ENCODE measurements at regions not wholly inside any gene's neighbourhood (a gene's known extent, or its start where the extent isn't known, plus 50 kb on each side); places are given as distances from the start of the nearest gene placed in this dataset.

GRCh38 chr12:84660139-84660538 is 252.5 kb downstream of the SLC6A15 start:
- H3K4me3 ChIP-seq (ENCODE audit: low read depth, low read length) = no peak overlapping the region
- no peak for TF ChIP-seq CTCF (conservative IDR thresholded peaks at IDR 0.05; ENCODE audit: low read depth, low read length)
- DNase-seq (ENCODE audit: low read depth) = no peak

GRCh38 chr12:84658877-84659276 is 253.7 kb downstream of the SLC6A15 start:
- DNase-seq (ENCODE audit: low read depth) = no peak
- H3K4me3 ChIP-seq (ENCODE audit: low read depth, low read length) = no peak overlapping the region
- no peak for TF ChIP-seq CTCF (conservative IDR thresholded peaks at IDR 0.05; ENCODE audit: low read depth, low read length)

- H3K4me3 ChIP-seq (ENCODE audit: low read depth, low read length) = no peak overlapping the region
- no peak for DNase-seq (ENCODE audit: low read depth)
- no peak for TF ChIP-seq CTCF (conservative IDR thresholded peaks at IDR 0.05; ENCODE audit: low read depth, low read length)
Measured at GRCh38 chr12:84656705-84657104, 255.9 kb downstream of the SLC6A15 start.

GRCh38 chr12:84653482-84653881 is 259.1 kb downstream of the SLC6A15 start:
- no peak for TF ChIP-seq CTCF (conservative IDR thresholded peaks at IDR 0.05; ENCODE audit: low read depth, low read length)
- H3K4me3 ChIP-seq (ENCODE audit: low read depth, low read length) = no peak overlapping the region

GRCh38 chr12:84648425-84648824 is 264.2 kb downstream of the SLC6A15 start:
- no peak overlapping the region for H3K4me3 ChIP-seq (ENCODE audit: low read depth, low read length)
- DNase-seq (ENCODE audit: low read depth) = no peak
- TF ChIP-seq CTCF (conservative IDR thresholded peaks at IDR 0.05; ENCODE audit: low read depth, low read length) = no peak

More at GRCh38 chr12:84653482-84653881, 259.1 kb downstream of the SLC6A15 start:
- no peak for DNase-seq (ENCODE audit: low read depth)

- H3K4me3 ChIP-seq (ENCODE audit: low read depth, low read length) = no peak overlapping the region
- DNase-seq (ENCODE audit: low read depth) = no peak
- TF ChIP-seq CTCF (conservative IDR thresholded peaks at IDR 0.05; ENCODE audit: low read depth, low read length) = no peak
Measured at GRCh38 chr12:84644908-84645307, 267.7 kb downstream of the SLC6A15 start.

GRCh38 chr12:84643993-84644392 is 268.6 kb downstream of the SLC6A15 start:
- no peak for TF ChIP-seq CTCF (conservative IDR thresholded peaks at IDR 0.05; ENCODE audit: low read depth, low read length)
- DNase-seq (ENCODE audit: low read depth) = no peak
- no peak overlapping the region for H3K4me3 ChIP-seq (ENCODE audit: low read depth, low read length)

Measured in epithelial cell of proximal tubule (primary cell).